Choroid plexus epithelial cell (primary cell): ENCODE measurements at regions not wholly inside any gene's neighbourhood (a gene's known extent, or its start where the extent isn't known, plus 50 kb on each side); places are given as distances from the start of the nearest gene placed in this dataset.
A peak's percentile ranks its signal among the peaks of the same experiment; 100 is the strongest.

ENCODE experiments used
- DNase-seq: peaks from one replicate; pipeline ENCODE4 v3.0.0-alpha.2; 2010; ENCODE audit warnings: low read depth
- H3K4me3 ChIP-seq: 2 replicates; pipeline ENCODE4 v1.5.1; 2011; ENCODE audit warnings: low read depth, mild to moderate bottlenecking, control low read depth, low read length, moderate library complexity
- CTCF ChIP-seq: conservative IDR thresholded peaks from 2 replicates; pipeline ENCODE4 v1.5.1; 2011; ENCODE audit warnings: low read depth, mild to moderate bottlenecking, control low read depth, inconsistent platforms, low read length, moderate library complexity

- no peak for TF ChIP-seq CTCF
- no peak overlapping the region for H3K4me3 ChIP-seq
- DNase-seq: no peak
Observed at GRCh38 chr13:104577071-104577815, 1511.0 kb upstream of the SLC10A2 start.

- DNase-seq: no peak
- no peak overlapping the region for H3K4me3 ChIP-seq
- TF ChIP-seq CTCF: no peak
Observed at GRCh38 chr13:104571893-104572229, 1505.6 kb upstream of the SLC10A2 start.

GRCh38 chr13:104571161-104571892 is 1505.1 kb upstream of the SLC10A2 start:
- peak; percentile 91 for DNase-seq
- peak; percentile 91 for TF ChIP-seq CTCF
- H3K4me3 ChIP-seq: peak overlapping the region; percentile 46

GRCh38 chr13:104567114-104567513 is 1500.9 kb upstream of the SLC10A2 start:
- no peak overlapping the region for H3K4me3 ChIP-seq
- DNase-seq: no peak
- TF ChIP-seq CTCF: no peak

GRCh38 chr13:104565888-104566287 is 1499.7 kb upstream of the SLC10A2 start:
- DNase-seq: no peak
- no peak for TF ChIP-seq CTCF
- no peak overlapping the region for H3K4me3 ChIP-seq

- TF ChIP-seq CTCF: no peak
- no peak overlapping the region for H3K4me3 ChIP-seq
- no peak for DNase-seq
Observed at GRCh38 chr13:104553896-104554295, 1487.7 kb upstream of the SLC10A2 start.

GRCh38 chr13:104553186-104553585 is 1487.0 kb upstream of the SLC10A2 start:
- no peak for TF ChIP-seq CTCF
- DNase-seq: peak; percentile 62

More at GRCh38 chr13:104553186-104553585, 1487.0 kb upstream of the SLC10A2 start:
- H3K4me3 ChIP-seq: no peak overlapping the region
